ENCODE measurements at regions not wholly inside any gene's neighbourhood (a gene's known extent, or its start where the extent isn't known, plus 50 kb on each side); places are given as distances from the start of the nearest gene placed in this dataset.

DNA sequence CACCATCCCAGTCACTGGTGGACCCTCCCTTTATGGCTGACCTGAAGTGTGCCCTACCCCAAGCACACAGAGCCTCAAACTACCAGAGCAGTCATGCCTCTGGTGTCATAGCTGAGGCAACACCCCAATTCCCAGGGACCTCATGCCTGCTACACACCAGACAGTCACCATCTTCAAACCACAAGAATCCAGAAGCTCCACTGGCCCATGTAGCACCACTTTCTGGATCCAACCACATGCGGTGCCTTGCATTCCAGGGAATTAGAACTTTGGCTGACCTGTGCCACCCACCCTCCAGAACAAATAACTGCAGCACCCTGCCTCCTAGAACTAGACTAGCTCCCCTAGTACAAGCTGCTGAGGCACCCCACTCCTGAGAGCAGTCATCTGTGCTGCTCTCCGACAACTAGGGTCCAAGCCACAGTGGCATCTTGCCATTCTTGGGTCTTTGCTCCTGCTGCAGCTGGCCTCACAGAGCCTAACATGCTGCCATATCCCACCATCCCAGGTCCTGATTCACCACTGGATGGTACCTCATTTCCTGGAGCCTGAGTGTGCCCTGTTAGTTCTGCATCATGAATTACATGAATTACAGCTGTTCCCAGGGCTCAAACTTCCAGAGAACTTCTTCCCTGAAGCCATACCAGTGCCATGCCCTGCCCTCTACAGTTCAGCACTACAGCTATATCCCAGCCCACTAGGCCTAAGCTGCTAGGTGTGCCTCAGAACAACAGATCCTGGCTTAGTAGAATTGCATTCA is 243.8 kb upstream of the CHST9 start:
- no peak overlapping the region for H3K27ac Mint-ChIP-seq
- no peaks in the 10 kb centered on the region for H3K36me3 Mint-ChIP-seq
- H3K27me3 Mint-ChIP-seq, result no peaks in the 10 kb centered on the region
- no peak for ATAC-seq
- H3K4me3 Mint-ChIP-seq, result no peak overlapping the region
- H3K9me3 Mint-ChIP-seq, result peaks cover 19% of the 10 kb centered on the region
- H3K4me1 Mint-ChIP-seq, result no peaks in the 10 kb centered on the region

DNA sequence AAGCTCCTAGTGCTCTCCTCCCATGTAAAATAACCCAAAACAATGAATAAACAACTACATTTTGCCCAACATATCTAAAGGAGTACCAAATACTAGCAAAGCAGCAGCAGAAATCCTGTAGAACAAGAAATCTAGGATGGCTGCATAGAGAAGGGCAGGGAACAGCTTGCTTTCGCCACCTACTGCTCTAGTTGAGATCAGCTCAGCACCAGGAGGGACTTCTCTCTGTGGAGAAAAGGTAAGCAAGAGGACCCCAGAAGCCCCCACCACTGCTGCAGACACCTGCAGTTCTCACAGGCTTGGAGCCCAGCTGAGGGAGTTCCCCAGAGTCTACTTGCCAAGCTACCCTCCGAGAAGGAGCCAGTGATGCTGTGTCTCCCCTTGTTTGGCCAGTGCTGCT is 243.0 kb upstream of the CHST9 start:
- Mint-ChIP-seq H3K4me3 (no peak overlapping the region), H3K4me1 (no peaks in the 10 kb centered on the region), H3K9me3 (peaks cover 19% of the 10 kb centered on the region), H3K27ac (no peak overlapping the region), H3K36me3 (no peaks in the 10 kb centered on the region), H3K27me3 (no peaks in the 10 kb centered on the region)
- no peak for ATAC-seq

DNA sequence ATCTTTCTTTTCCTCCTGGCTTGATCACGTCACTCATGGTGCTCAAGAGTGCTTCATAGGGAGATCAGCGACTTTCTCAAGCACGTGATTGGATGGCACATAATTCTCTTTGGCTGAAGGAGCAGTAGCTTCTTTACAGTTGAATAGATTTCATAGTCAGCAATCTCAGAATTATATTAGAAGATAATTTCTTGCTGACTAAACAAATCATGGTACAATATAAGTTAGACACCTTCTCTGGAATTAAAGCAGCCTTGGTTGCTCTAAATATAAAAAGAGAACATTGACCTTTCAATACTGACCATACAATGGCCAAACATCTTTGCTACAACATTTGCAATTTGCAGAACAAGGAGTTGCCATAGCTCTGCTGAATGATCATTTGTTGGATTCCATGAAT is 238.5 kb upstream of the CHST9 start:
- ATAC-seq, result no peak
- Mint-ChIP-seq H3K4me1 (no peaks in the 10 kb centered on the region), H3K36me3 (no peaks in the 10 kb centered on the region), H3K27me3 (no peaks in the 10 kb centered on the region), H3K27ac (no peak overlapping the region), H3K4me3 (no peak overlapping the region), H3K9me3 (peaks cover 3% of the 10 kb centered on the region)

DNA sequence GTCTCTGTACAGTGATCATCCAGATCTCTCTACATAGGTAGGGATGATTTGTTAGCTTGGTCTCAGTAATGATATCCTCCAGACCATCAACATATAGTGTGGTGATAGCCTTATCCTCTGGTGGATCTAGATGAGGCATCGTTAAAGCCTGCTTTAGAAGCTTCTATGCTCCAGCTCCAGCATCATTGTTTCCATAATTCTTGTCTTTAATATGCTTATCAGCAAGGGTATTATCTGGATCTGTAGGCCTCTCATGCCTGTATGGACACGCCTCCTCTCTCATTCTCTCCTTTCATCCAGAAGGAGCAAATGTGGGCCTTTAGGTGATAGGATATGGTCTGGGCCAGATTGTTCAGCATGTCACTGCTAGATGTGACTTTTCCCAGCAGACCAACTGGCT is 234.5 kb upstream of the CHST9 start:
- Mint-ChIP-seq H3K4me1 (no peaks in the 10 kb centered on the region), H3K36me3 (no peaks in the 10 kb centered on the region), H3K27ac (no peak overlapping the region), H3K4me3 (no peak overlapping the region), H3K27me3 (no peaks in the 10 kb centered on the region), H3K9me3 (no peaks in the 10 kb centered on the region)
- ATAC-seq, result no peak

DNA sequence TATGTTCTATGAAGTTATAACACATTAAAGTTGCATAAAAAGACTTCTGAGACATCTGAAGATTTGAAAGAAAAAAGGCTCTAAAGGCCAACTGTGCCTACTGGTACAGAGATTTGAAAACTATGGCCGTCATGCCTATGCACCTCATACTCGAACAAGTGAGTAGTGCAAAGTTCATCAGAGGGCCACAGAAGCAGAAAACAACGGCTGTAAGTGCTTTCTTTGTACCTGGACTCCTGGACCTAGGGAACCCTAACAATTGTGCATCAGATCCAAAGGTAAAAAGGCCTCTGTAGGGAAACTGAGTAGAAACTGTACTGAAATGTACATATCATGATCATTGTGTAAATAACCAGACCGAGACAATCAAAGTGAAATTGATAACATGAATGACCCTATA is 230.4 kb upstream of the CHST9 start:
- no peak for ATAC-seq
- H3K9me3 Mint-ChIP-seq, result no peaks in the 10 kb centered on the region
- no peak overlapping the region for H3K27ac Mint-ChIP-seq
- no peak overlapping the region for H3K4me3 Mint-ChIP-seq
- no peaks in the 10 kb centered on the region for H3K27me3 Mint-ChIP-seq
- H3K4me1 Mint-ChIP-seq, result no peaks in the 10 kb centered on the region
- H3K36me3 Mint-ChIP-seq, result no peaks in the 10 kb centered on the region

DNA sequence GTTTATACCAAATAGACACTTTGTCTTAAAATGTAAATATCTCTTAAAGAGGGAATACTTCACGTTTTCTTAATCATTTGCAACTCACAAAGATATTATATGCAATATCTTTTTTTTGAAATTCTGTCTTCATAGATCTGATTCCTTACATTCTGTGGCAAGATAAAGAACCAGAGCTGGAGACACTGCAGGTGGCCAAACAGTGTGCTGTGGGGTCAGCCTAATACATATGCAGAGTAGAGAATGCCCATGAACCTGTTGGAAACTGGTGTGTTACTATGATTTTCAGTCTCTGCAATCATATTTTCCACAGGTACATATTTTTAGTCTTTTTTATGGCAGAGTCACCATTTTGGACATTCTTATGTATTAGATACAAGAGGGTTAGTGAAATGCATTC is 229.6 kb upstream of the CHST9 start:
- no peaks in the 10 kb centered on the region for H3K4me1 Mint-ChIP-seq
- H3K27me3 Mint-ChIP-seq, result no peaks in the 10 kb centered on the region
- ATAC-seq, result no peak
- H3K4me3 Mint-ChIP-seq, result no peak overlapping the region
- H3K27ac Mint-ChIP-seq, result no peak overlapping the region
- no peaks in the 10 kb centered on the region for H3K36me3 Mint-ChIP-seq
- H3K9me3 Mint-ChIP-seq, result no peaks in the 10 kb centered on the region

DNA sequence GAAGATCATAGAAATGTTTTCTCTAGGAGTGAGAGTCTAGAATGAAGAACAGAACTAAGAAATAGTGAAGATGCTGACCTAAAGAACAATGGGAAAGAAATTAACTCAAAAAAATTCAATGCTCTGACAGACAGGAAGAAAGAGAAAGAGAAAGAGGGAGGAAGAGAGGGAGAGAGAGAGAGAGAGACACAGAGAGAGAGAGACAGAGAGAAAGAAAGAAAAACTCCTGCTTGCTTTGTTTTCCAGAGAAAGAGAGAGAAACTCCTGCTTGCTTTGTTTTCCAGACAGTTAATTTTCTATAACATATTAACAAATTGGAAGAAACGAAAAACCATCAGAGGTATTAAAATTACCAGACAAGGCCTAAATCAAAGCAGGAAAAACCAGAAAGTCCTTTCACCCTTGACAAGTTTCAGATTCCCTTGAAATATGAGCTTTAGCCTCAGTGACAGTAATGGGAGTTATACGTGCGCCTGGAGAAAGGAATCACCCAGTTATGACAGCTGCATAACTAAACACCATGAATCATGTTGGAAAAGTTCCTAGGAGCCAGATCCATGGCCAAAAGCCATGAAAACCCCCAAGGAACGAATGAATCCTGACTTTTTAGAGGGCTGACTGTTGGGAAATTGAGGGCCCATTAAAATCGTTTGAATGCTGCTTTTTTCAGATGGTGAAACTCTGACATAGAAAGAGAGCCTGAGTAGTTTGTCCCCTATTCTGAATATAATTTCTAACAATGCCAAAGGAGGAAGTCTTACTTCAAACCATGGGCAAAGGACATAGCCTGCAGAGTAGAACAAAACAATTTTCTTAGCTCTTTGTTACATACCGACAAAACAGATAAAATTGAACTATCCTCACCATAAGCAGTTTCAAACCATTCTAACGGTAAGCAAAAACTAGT is 228.6 kb upstream of the CHST9 start:
- Mint-ChIP-seq H3K36me3 (no peaks in the 10 kb centered on the region), H3K27me3 (no peaks in the 10 kb centered on the region), H3K4me3 (no peak overlapping the region), H3K9me3 (no peaks in the 10 kb centered on the region), H3K4me1 (no peaks in the 10 kb centered on the region), H3K27ac (no peak overlapping the region)
- no peak for ATAC-seq

DNA sequence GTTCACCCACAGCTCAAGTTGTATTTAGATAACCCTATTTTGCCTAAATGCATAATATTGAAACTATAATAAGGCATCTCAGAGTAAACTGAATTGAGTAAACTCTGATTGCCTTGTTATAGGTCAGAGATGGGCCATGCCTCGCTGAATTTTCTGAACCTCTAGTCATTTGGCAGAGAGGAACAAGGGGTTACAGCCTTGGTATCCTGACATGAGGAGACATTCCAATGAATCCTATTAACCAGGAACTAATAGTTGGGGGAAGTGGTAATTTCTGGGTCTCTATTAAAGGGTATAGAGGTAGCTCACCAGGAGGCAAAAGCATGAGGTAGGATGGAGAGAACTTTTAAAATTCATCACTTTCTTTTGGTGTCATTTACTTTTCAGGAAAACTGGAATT is 227.4 kb upstream of the CHST9 start:
- Mint-ChIP-seq H3K27me3 (no peaks in the 10 kb centered on the region), H3K27ac (no peak overlapping the region), H3K36me3 (no peaks in the 10 kb centered on the region), H3K9me3 (no peaks in the 10 kb centered on the region), H3K4me3 (no peak overlapping the region), H3K4me1 (no peaks in the 10 kb centered on the region)
- ATAC-seq, result no peak

DNA sequence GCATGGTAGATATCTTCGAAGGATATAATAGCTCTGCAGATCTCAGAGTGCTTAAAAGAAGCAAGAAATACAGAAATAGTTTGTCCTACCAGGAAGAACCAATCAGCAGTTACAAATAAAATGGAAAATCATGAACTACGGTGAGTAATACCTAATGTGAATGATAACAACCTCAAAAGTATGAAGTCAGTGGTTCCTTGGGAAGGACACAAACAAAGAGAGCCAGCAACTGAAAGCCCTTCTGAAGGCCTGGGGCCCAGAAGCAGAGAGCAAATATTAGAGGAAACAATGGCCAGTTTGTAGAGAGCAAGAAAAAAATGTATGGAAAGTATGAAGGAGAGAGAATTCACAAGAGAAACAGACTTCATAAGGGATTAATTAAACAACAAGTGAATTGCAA is 226.8 kb upstream of the CHST9 start:
- Mint-ChIP-seq H3K36me3 (no peaks in the 10 kb centered on the region), H3K9me3 (no peaks in the 10 kb centered on the region), H3K4me1 (no peaks in the 10 kb centered on the region), H3K27ac (no peak overlapping the region), H3K4me3 (no peak overlapping the region), H3K27me3 (no peaks in the 10 kb centered on the region)
- no peak for ATAC-seq

DNA sequence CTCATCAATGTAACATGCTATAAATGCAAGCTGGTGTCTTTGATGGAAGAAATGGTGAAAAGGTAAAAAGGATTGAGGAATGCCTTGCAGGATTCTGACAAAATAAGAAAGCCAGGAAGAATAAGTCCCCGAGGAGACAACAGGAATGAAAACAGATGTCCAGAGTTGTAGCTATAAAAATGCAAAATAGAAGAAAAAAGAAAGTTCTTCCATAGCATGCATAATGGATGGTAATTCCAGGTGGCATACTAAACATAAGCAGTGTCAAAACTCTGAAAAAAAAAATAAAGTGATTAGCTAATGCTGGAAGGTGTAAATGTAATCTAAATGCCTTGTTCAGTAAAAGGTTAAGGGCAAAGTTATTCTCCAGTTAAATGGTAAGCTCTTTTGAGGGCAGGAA is 225.9 kb upstream of the CHST9 start:
- no peak overlapping the region for H3K4me3 Mint-ChIP-seq
- H3K27ac Mint-ChIP-seq, result no peak overlapping the region
- no peak for ATAC-seq
- H3K36me3 Mint-ChIP-seq, result no peaks in the 10 kb centered on the region
- H3K9me3 Mint-ChIP-seq, result no peaks in the 10 kb centered on the region
- H3K27me3 Mint-ChIP-seq, result no peaks in the 10 kb centered on the region
- H3K4me1 Mint-ChIP-seq, result no peaks in the 10 kb centered on the region

DNA sequence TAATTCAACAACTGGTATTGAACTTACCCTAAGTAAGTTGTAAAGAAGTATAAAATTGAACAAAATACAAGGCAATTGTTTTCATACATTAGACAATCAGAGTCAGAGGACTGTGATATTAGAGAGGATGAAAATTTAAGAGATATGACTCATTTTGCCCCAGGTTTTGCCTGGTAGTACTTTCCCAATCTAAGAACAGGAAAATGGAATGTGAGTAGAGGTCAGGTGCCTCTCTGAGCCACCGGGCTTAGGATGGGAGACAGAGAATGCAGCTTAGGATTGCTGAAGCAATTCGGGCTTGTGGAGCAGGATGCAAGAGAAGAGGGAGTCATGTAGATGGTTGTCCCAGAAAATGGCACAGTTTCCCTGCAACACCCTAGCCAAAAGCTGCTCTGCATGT is 219.7 kb upstream of the CHST9 start:
- no peaks in the 10 kb centered on the region for H3K4me1 Mint-ChIP-seq

DNA sequence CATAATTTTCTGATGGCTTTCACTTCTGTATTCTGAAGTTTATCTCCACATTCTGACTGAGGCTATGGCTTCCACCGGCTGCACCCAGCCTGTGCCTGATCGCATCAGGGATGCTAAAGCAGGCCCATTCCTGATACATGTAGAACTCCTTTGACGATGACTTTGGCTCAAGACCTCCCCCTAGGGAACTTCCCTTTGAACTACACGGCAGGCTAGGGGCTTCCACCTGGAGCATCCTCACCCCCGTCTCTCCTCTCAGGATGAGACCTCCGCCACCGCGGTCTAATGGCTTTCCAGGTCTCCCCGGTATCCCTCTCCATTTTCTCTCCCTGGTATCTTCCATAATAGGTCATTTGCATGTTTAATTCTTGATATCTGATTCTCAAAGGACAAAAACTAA is 214.9 kb upstream of the CHST9 start:
- Mint-ChIP-seq H3K27ac (no peak overlapping the region), H3K36me3 (no peaks in the 10 kb centered on the region), H3K9me3 (no peaks in the 10 kb centered on the region), H3K27me3 (no peaks in the 10 kb centered on the region), H3K4me3 (no peak overlapping the region), H3K4me1 (no peaks in the 10 kb centered on the region)
- ATAC-seq, result no peak

More for the DNA sequence above, 219.7 kb upstream of the CHST9 start:
- ATAC-seq, result no peak
- H3K4me3 Mint-ChIP-seq, result no peak overlapping the region
- H3K27me3 Mint-ChIP-seq, result no peaks in the 10 kb centered on the region
- H3K27ac Mint-ChIP-seq, result no peak overlapping the region
- no peaks in the 10 kb centered on the region for H3K9me3 Mint-ChIP-seq
- no peaks in the 10 kb centered on the region for H3K36me3 Mint-ChIP-seq

DNA sequence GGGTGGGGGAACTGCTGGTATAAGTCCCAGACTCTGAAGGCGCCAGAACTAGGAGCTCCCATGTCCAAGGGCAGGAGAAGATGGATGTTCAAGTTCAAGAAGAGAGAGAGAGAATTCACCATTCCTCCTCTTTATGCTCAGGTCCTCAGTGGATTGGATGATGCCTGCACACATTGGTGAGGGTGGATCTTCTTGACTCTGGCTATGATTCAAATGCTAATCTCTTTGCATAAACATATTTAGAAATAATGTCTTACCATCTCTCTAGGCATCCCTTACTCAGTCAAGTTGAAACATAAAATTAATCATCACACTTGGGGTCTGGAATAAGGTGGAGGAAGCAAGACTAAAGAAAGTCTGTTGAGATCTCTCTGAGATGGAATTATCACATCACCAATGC is 210.6 kb upstream of the CHST9 start:
- no peaks in the 10 kb centered on the region for H3K27me3 Mint-ChIP-seq
- H3K9me3 Mint-ChIP-seq, result peaks cover 2% of the 10 kb centered on the region
- ATAC-seq, result no peak
- no peaks in the 10 kb centered on the region for H3K36me3 Mint-ChIP-seq
- H3K4me1 Mint-ChIP-seq, result no peaks in the 10 kb centered on the region
- H3K4me3 Mint-ChIP-seq, result no peak overlapping the region
- no peak overlapping the region for H3K27ac Mint-ChIP-seq

DNA sequence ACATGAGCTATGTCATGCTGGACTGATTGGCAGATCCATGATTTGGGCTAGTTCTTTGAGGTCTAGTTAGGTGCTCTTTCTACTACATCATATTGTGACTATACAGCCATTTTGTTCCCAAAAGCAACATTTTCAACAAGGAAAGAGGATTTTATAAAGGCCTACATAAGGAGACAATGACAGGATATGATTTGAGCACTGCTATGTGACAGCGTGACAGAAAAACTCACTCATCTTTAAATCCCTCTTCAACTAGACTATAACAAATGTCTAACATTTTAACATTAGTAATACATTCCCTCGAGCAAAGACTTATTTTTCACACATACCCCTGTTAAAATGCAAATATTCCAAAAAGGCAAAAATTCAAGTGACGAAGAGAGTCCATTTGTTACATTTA is 209.6 kb upstream of the CHST9 start:
- no peaks in the 10 kb centered on the region for H3K36me3 Mint-ChIP-seq
- H3K27me3 Mint-ChIP-seq, result no peaks in the 10 kb centered on the region
- ATAC-seq, result no peak
- H3K4me3 Mint-ChIP-seq, result no peak overlapping the region
- H3K27ac Mint-ChIP-seq, result no peak overlapping the region
- peaks cover 3% of the 10 kb centered on the region for H3K9me3 Mint-ChIP-seq
- H3K4me1 Mint-ChIP-seq, result no peaks in the 10 kb centered on the region

DNA sequence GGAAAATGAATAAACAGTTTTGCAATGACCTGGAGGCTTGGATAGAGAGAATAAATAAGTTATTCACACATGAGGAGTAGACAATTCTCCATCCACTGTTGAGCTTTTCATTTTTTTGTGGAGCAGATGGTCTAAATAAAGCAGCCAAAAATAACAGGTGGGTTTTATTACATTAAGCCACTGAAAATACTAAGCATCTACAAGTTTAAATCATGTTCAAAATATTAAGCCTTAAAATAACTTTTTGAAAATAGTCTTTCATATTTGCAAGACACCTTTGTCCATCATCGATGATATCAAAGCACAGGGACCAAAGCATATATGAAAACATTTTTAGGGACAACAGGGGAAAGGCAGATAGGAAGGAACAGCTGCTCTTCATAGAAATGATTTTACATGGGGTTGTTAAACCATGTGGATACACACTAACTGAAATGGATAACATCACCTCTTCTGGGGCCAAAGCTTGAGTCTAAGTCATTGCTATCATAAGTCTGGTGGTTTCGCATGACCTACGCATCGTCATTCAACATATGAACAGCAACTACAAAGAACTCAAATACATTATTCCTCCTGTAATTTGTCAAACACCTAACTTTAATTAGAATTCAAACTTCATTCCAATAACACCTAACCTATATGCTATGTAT is 197.6 kb upstream of the CHST9 start:
- peaks cover 3% of the 10 kb centered on the region for H3K9me3 Mint-ChIP-seq
- no peak overlapping the region for H3K4me3 Mint-ChIP-seq
- no peaks in the 10 kb centered on the region for H3K4me1 Mint-ChIP-seq
- no peak for ATAC-seq
- H3K36me3 Mint-ChIP-seq, result no peaks in the 10 kb centered on the region
- H3K27me3 Mint-ChIP-seq, result no peaks in the 10 kb centered on the region
- H3K27ac Mint-ChIP-seq, result no peak overlapping the region

All from stimulated activated memory B cell treated with anti-CD40 and anti-IgM and Interleukin-4, amounts not matched to agents 10 μg/mL and 1 μg/mL and 100 μg/mL, for 72 hours (primary cell).